ENCODE measurements at regions not wholly inside any gene's neighbourhood (a gene's known extent, or its start where the extent isn't known, plus 50 kb on each side); places are given as distances from the start of the nearest gene placed in this dataset.
"Not testable (repeated sequence)": the region's sequence is repeated elsewhere in the genome, so short reads cannot be mapped to it uniquely, and the experiment has no call there.

- no peak for DNase-seq (ENCODE audit: low read depth, low spot score)
Observed at GRCh38 chr6:103677290-103677689, 1182.4 kb downstream of the HACE1 start.

- DNase-seq (ENCODE audit: low read depth, low spot score), result no peak
Observed at GRCh38 chr6:103675807-103676406, 1183.8 kb downstream of the HACE1 start.

DNA sequence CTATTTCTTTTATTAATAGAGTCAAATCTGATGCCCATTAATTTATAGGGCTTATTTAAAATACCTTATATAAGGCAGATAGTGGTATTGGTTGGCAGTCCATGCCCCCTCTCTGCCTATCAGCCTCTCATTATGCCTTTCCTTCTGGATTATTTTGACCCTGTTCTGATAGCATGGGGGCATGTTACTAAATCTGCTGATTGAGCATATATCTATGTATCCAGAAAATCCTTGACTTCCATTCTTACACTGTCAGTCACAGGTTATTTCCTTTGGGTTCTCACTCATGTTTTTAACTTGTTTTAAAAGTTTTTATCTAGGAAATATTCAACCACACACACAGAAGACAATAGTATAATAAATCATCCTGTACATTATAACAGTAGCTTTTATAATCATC lies 1184.9 kb downstream of the HACE1 start:
- DNase-seq (ENCODE audit: low read depth, low spot score), result no peak

- DNase-seq (ENCODE audit: low read depth, low spot score), result no peak
Observed at GRCh38 chr6:103672169-103672568, 1187.5 kb downstream of the HACE1 start.

DNA sequence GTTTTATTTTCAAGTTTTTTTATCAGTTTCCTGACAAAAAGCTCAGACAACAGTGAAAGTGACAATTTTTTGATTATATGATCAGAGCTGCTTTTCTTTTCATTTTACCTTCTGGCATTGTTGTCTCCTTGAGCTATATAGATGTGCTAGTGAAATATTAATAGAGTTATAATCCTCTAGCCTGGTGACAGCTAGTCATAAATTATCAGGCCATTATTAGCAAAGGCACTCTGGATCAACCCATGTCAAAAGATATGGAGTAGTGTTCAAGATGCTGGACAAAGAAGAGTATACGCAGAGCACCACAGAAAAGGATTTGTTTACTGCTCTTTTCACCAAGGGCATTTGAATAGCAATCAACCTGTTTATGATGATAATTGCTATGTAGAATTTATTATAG lies 1230.1 kb downstream of the HACE1 start:
- DNase-seq (ENCODE audit: low read depth, low spot score), result no peak

DNA sequence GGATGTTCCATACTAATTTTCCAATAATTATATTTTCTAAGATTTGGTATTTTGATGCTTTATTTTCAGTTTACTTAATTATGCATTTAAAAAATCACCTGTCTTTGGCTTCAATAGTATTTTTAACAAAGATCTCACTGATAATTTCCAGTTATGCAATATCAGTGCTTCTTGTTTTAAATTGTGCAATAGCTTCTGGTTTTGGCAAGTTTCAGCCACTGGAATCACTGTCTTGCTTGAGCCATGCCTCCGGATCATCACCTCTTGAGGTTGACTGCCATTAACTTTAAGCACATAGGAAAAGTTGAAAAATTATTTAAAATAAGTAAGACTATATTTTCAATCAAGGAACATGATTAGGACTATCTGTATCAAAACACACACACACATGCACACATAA lies 1242.1 kb downstream of the HACE1 start:
- no peak for DNase-seq (ENCODE audit: low read depth, low spot score)

GRCh38 chr6:103587722-103588121 lies 1272.0 kb downstream of the HACE1 start:
- DNase-seq (ENCODE audit: low read depth, low spot score), result no peak

DNA sequence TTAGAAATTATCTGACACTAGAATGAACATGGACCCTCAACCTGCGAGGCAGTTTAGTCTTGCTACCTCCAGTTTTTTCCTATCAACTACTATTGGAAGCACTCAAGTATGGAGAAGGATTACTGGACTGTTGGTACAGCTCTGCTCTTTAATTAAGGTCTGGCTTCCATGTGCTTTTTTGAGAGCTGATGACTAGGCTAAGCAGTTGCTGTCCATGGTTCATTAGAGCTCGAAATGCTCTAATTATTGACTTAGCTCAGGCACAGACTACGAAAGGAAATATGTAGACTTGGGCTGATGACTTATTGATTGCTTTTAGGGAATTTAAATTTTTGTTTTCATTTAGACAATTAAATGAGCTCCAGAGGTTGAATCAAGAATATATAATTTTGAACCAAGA lies 1281.6 kb downstream of the HACE1 start:
- DNase-seq (ENCODE audit: low read depth, low spot score), result no peak

DNA sequence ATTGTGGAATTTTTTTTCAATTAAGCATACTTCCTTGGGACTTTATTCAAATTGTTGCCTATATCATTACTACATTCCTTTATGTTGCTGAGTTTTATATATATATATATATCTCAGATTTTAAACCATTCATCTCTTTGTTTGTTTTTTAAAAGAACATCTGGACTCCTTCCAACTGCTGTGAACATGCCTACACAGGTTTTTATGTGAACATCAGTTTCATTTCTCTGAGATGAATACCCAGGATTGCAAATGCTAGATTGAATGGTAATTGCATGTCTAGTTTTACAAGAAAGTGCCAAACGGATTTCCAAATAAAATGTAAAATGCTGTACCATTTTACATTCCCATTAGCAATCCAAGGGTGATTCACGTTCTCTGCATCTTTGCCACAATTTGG lies 1289.3 kb downstream of the HACE1 start:
- DNase-seq (ENCODE audit: low read depth, low spot score), result no peak

- no peak for DNase-seq (ENCODE audit: low read depth, low spot score)
Observed at GRCh38 chr6:103554911-103555310, 1304.8 kb downstream of the HACE1 start.

GRCh38 chr6:103538381-103538780 lies 1321.3 kb downstream of the HACE1 start:
- no peak for DNase-seq (ENCODE audit: low read depth, low spot score)

DNA sequence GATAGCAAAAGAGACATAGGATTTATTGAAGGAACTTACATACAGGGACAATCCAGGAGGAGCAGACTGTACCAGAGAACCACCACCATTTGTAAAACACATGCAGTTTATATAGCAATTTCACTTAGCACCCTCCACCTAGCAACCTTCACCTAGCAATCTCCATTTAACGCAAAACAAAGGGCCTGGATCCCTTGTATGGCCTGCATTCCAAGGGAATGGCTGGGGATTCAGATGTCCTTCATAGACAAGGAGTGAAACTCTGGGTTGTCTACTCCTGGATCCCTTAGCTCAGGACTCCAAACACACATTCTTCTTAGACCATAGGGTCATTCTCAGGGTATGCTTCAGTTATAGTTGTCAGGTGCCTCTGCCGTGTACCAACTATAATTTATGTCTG lies 1324.9 kb downstream of the HACE1 start:
- DNase-seq (ENCODE audit: low read depth, low spot score), result no peak

DNA sequence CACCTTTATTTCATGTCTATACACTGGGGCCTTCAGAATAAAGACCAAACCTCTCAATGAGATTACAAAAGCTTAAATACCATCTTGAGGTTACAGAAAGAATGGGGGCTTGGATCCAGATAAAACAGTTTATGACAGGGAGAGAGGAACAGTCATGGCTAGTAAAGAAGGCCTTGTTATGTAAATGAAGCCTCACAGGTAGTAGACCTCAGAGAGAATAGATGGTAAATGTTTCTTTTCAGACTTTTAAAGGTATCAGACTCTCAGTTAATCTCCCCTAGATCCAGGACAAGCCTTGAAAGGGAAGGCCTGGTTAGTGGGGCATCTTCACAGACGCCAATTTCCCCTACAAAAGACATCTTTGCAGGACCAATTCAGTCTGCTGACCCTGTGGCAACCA lies 1325.6 kb downstream of the HACE1 start:
- no peak for DNase-seq (ENCODE audit: low read depth, low spot score)

DNA sequence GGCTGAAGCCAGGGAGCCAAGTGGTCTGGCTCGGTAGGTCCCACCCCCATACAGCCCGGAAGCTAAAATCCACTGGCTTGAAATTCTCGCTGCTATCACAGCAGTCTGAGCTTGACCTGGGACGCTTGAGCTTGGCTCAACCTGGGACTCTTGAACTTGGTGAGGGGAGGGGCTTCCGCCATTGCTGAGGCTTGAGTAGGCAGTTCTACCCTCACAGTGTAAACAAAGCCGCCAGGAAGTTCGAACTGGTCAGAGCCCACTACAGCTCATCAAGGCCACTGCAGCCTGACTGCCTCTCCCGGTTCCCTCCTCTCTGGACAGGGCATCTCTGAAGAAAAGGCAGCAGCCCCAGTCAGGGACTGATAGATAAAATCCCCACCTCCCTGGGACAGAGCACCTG lies 1337.7 kb downstream of the HACE1 start:
- DNase-seq (ENCODE audit: low read depth, low spot score), result no peak

GRCh38 chr6:103516336-103516735 lies 1343.4 kb downstream of the HACE1 start:
- DNase-seq (ENCODE audit: low read depth, low spot score), result no peak

GRCh38 chr6:103507052-103507451 lies 1352.7 kb downstream of the HACE1 start:
- no peak for DNase-seq (ENCODE audit: low read depth, low spot score)

- DNase-seq (ENCODE audit: low read depth, low spot score), result no peak
Observed at GRCh38 chr6:103505155-103505518, 1354.6 kb downstream of the HACE1 start.

DNA sequence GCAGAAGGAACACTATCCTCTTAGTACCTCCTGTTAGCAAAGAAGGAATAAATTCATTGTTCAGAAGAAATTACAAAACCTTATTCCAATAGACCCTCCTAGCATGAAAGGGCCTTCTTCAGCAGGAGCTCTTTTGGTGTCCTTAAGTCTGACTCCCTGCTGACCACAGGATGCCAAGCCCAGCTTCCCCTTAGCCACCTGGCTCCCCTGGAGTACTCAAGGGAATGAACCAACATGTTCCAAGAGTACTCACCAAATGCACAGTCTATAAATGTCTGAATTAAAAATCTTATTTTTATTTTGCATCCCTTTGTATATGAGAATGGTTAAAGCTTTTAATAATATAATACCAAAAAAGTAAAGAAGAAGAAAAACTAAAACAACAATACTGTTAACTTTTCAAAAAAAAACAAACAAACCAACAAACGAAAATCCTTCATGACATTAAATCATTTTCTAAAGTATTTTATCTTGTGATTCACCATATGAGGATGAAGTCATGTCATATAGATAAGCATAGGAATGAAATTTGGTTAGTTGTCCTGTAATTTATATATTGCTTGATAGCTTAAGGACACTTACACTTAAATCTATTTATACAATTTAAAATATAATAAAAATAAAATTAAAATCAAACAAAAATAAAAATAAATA lies 1355.1 kb downstream of the HACE1 start:
- DNase-seq (ENCODE audit: low read depth, low spot score), result no peak

DNA sequence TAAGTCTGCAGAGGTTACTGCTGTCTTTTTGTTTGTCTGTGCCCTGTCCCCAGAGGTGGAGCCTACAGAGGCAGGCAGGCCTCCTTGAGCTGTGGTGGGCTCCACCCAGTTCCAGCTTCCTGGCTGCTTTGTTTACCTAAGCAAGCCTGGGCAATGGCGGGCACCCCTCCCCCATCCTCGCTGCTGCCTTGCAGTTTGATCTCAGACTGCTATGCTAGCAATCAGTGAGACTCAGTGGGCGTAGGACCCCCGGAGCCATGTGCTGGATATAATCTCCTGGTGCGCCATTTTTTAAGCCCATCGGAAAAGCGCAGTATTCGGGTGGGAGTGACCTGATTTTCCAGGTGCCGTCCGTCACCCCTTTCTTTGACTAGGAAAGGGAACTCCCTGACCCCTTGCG lies 1363.1 kb downstream of the HACE1 start:
- DNase-seq (ENCODE audit: low read depth, low spot score), result not testable (repeated sequence)

- DNase-seq (ENCODE audit: low read depth, low spot score), result no peak
Observed at GRCh38 chr6:103456652-103457051, 1403.1 kb downstream of the HACE1 start.

DNA sequence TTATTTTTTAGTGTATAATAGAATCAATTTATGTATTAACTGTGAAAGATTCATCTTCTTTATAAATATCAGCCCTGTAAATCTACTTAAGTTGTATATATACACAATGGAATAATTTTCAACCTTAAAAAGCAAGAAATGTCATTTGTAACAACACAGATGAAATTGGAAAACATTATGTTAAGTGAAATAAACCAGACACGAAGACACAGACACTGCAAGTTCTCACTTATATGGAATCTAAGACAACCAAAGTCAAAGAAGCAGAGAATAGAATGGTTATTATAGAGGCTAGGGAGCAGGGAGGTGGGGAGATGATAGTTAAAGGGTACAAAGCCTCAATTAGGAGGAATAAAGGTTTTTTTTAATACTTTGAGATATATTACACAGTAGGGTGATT lies 1404.4 kb downstream of the HACE1 start:
- no peak for DNase-seq (ENCODE audit: low read depth, low spot score)

GRCh38 chr6:103409475-103409874 lies 1450.2 kb downstream of the HACE1 start:
- DNase-seq (ENCODE audit: low read depth, low spot score), result no peak

DNA sequence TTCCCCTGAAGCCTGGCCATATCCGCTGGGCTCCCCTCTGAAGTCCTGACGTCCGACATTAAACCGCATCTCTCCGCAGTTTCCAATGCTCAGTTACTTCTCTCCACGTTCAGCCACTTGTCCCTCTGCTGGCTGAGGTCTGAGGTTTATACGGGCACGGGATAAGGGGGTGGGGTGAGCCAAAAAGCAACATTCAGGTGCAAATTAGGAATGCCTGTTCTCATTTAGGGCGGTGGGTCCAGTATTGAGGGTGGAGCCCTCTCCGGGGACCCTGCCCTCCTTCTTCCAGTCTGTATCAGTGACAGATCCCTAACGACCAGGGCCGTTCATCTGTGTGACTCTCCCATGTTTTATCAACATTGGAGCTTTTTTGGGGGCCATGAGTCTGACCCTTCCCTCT lies 1454.4 kb downstream of the HACE1 start:
- no peak for DNase-seq (ENCODE audit: low read depth, low spot score)

- no peak for DNase-seq (ENCODE audit: low read depth, low spot score)
Observed at GRCh38 chr6:103404799-103405198, 1454.9 kb downstream of the HACE1 start.

All from pulmonary artery endothelial cell (primary cell).